ENCODE measurements at regions not wholly inside any gene's neighbourhood (a gene's known extent, or its start where the extent isn't known, plus 50 kb on each side); places are given as distances from the start of the nearest gene placed in this dataset.

DNA sequence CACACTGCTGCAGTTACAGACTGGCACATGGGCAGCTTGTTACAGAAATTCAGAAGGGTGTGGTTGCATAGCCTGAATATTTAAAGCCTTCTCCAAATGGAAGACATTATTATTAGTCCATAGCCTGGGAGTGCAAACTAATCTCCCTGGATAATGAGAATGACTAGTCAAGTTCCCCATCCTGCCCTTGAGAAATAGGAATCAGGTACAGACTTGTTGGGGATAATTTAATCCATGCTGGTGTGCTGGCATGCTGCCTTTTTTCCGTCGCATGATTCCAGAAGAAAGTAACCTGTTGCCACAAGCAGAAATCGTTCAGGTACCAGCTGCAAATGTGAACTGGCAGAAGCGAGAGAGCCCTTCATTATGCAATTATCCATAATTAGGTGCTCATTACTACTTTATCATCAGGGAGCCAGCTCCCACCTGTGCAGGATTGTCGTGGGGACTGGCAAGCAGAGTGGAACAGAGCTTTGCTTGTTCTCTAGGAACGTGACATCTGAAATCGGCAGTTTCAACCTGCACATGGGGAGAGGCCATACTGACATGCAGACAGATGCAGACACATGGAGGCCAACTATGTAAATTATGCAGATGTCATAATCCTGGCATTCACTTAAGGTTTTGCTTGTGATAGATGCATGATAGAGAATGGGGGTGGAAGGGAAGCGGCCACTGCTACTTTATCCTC, 419.4 kb downstream of the PMP22 start:
- 18 to 49% methylated on average over 1 to 8 of the region's 8 CpGs for WGBS, 2 donors (ENCODE audit: low coverage in 1 of 2)
- Histone ChIP-seq H3K36me3 (no peaks in the 10 kb centered on the region), H3K27me3 (peaks cover 4% of the 10 kb centered on the region), H3K4me3 (no peak overlapping the region), H3K4me1 (no peaks in the 10 kb centered on the region), H3K27ac (no peak overlapping the region), H3K9me3 (peaks cover 0 to 9% (median 0%) of the 10 kb centered on the region in 3 donors)
- TF ChIP-seq EP300 (IDR thresholded peaks at IDR 0.05): no peak
- TF ChIP-seq, protein P1, sequence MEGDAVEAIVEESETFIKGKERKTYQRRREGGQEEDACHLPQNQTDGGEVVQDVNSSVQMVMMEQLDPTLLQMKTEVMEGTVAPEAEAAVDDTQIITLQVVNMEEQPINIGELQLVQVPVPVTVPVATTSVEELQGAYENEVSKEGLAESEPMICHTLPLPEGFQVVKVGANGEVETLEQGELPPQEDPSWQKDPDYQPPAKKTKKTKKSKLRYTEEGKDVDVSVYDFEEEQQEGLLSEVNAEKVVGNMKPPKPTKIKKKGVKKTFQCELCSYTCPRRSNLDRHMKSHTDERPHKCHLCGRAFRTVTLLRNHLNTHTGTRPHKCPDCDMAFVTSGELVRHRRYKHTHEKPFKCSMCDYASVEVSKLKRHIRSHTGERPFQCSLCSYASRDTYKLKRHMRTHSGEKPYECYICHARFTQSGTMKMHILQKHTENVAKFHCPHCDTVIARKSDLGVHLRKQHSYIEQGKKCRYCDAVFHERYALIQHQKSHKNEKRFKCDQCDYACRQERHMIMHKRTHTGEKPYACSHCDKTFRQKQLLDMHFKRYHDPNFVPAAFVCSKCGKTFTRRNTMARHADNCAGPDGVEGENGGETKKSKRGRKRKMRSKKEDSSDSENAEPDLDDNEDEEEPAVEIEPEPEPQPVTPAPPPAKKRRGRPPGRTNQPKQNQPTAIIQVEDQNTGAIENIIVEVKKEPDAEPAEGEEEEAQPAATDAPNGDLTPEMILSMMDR (IDR thresholded peaks at IDR 0.05): no peak
- no peak for TF ChIP-seq POLR2A (IDR thresholded peaks at IDR 0.05)
- no peak for TF ChIP-seq POLR2AphosphoS5 (IDR thresholded peaks at IDR 0.05)
- ATAC-seq: no peak

- H3K27me3 ChIP-seq: no peaks in the 10 kb centered on the region
- 83 to 88% methylated on average over 5 to 7 of the region's 8 CpGs for WGBS, 2 donors (ENCODE audit: low coverage in 1 of 2)
- no peak overlapping the region for H3K4me3 ChIP-seq
- no peaks in the 10 kb centered on the region for H3K36me3 ChIP-seq
- no peak for ATAC-seq
- H3K27ac ChIP-seq: no peak overlapping the region
- H3K4me1 ChIP-seq: no peaks in the 10 kb centered on the region
- no peaks in the 10 kb centered on the region for H3K9me3 ChIP-seq
- no peak for TF ChIP-seq POLR2A (IDR thresholded peaks at IDR 0.05)
- TF ChIP-seq EP300 (IDR thresholded peaks at IDR 0.05): no peak
- TF ChIP-seq, protein P1 (IDR thresholded peaks at IDR 0.05): no peak
- no peak for TF ChIP-seq POLR2AphosphoS5 (IDR thresholded peaks at IDR 0.05)
Measured at GRCh38 chr17:14843086-14843795, 421.9 kb downstream of the PMP22 start.

GRCh38 chr17:14840616-14841231, 424.4 kb downstream of the PMP22 start:
- TF ChIP-seq, protein P1 (IDR thresholded peaks at IDR 0.05): no peak
- TF ChIP-seq POLR2AphosphoS5 (IDR thresholded peaks at IDR 0.05) (no peak), EP300 (IDR thresholded peaks at IDR 0.05) (no peak), POLR2A (IDR thresholded peaks at IDR 0.05) (no peak)
- H3K9me3 ChIP-seq: peaks cover 0 to 12% (median 0%) of the 10 kb centered on the region in 3 donors
- H3K4me3 ChIP-seq: no peak overlapping the region
- no peaks in the 10 kb centered on the region for H3K4me1 ChIP-seq
- 38 to 41% methylated on average over 3 of the region's 3 CpGs for WGBS, 2 donors (ENCODE audit: low coverage in 1 of 2)
- ATAC-seq: no peak
- no peaks in the 10 kb centered on the region for H3K36me3 ChIP-seq
- H3K27ac ChIP-seq: no peak overlapping the region
- no peaks in the 10 kb centered on the region for H3K27me3 ChIP-seq

GRCh38 chr17:14838567-14838966, 426.6 kb downstream of the PMP22 start:
- Histone ChIP-seq H3K4me3 (no peak overlapping the region), H3K4me1 (no peaks in the 10 kb centered on the region), H3K27ac (no peak overlapping the region), H3K36me3 (no peaks in the 10 kb centered on the region), H3K9me3 (peaks cover 0 to 12% (median 0%) of the 10 kb centered on the region in 3 donors), H3K27me3 (no peaks in the 10 kb centered on the region)
- TF ChIP-seq, protein P1 (IDR thresholded peaks at IDR 0.05): no peak
- TF ChIP-seq EP300 (IDR thresholded peaks at IDR 0.05) (no peak), POLR2AphosphoS5 (IDR thresholded peaks at IDR 0.05) (no peak), POLR2A (IDR thresholded peaks at IDR 0.05) (no peak)
- ATAC-seq: no peak
- 38 to 55% methylated on average over 1 of the region's 1 CpG for WGBS, 2 donors (ENCODE audit: low coverage in 1 of 2)
